ENCODE measurements at regions not wholly inside any gene's neighbourhood (a gene's known extent, or its start where the extent isn't known, plus 50 kb on each side); places are given as distances from the start of the nearest gene placed in this dataset.

DNA sequence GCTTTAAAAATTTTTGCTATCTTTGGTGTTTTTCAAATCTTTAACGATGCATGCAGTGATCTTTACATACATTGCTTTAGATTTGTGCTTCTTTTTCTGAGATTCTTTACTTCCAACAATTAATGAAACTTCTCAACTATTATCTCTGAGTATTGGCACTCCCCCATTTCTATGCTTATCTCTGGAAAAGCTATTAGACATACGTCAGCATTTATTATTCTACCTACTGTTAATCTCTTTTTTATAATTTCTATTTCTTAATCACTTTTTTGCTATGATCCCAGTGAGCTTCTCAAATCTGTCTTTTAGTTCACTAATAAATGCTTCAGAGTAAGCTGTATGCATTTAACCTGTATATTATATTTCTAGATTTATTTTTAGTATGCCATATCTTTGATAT lies 264.2 kb upstream of the TFAP2D start:
- TF ChIP-seq, protein P1, sequence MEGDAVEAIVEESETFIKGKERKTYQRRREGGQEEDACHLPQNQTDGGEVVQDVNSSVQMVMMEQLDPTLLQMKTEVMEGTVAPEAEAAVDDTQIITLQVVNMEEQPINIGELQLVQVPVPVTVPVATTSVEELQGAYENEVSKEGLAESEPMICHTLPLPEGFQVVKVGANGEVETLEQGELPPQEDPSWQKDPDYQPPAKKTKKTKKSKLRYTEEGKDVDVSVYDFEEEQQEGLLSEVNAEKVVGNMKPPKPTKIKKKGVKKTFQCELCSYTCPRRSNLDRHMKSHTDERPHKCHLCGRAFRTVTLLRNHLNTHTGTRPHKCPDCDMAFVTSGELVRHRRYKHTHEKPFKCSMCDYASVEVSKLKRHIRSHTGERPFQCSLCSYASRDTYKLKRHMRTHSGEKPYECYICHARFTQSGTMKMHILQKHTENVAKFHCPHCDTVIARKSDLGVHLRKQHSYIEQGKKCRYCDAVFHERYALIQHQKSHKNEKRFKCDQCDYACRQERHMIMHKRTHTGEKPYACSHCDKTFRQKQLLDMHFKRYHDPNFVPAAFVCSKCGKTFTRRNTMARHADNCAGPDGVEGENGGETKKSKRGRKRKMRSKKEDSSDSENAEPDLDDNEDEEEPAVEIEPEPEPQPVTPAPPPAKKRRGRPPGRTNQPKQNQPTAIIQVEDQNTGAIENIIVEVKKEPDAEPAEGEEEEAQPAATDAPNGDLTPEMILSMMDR (IDR thresholded peaks at IDR 0.05): no peak
- TF ChIP-seq POLR2A (IDR thresholded peaks at IDR 0.05; ENCODE audit: low read depth) (no peak), POLR2AphosphoS5 (IDR thresholded peaks at IDR 0.05) (no peak)
